Uterus (tissue), 3 donors: ENCODE measurements at regions not wholly inside any gene's neighbourhood (a gene's known extent, or its start where the extent isn't known, plus 50 kb on each side); places are given as distances from the start of the nearest gene placed in this dataset.

Experiments
- DNase-seq, 2 donors: peaks; one replicate each; pipeline ENCODE4 v3.0.0-alpha.2; 2019 to 2020
- H3K27ac ChIP-seq, 2 donors: fragments of 200-600 bp; sonication (generic); 1 replicate in 1 of 2; 2 replicates in 1 of 2; pipeline ENCODE4 v1.5.1; 2016 to 2018
- H3K27me3 ChIP-seq, 2 donors: fragments of 200-600 bp; sonication (generic); one replicate each; pipeline ENCODE4 v1.5.1; 2018 to 2019; ENCODE audit warnings: control low read depth in 1 of 2
- H3K36me3 ChIP-seq, 2 donors: fragments of 200-600 bp; sonication (generic); one replicate each; pipeline ENCODE4 v1.5.1; 2019; ENCODE audit warnings: control low read depth in 1 of 2
- H3K4me1 ChIP-seq, 2 donors: fragments of 200-600 bp; sonication (generic); one replicate each; pipeline ENCODE4 v1.5.1; 2018 to 2019; ENCODE audit warnings: control low read depth in 1 of 2
- H3K4me3 ChIP-seq, 2 donors: fragments of 200-600 bp; sonication (generic); 1 replicate in 1 of 2; 2 replicates in 1 of 2; pipeline ENCODE4 v1.5.1; 2018 to 2019; ENCODE audit warnings: mild to moderate bottlenecking in 1 of 2
- H3K9me3 ChIP-seq, 2 donors: fragments of 200-600 bp; sonication (generic); one replicate each; pipeline ENCODE4 v1.5.1; 2019; ENCODE audit warnings: control low read depth in 1 of 2
- POLR2A ChIP-seq, 2 donors: fragments of 450-650 bp; IDR thresholded peaks; one replicate each; pipeline ENCODE4 v1.6.1; 2016; ENCODE audit warnings: antibody characterized with exemption in 2 of 2, mild to moderate bottlenecking in 1 of 2, moderate library complexity in 1 of 2
- intact Hi-C: fragments of 100-400 bp; cut with DNase I; formaldehyde crosslinking; loops from one replicate; pipeline ENCODE4 v1.15.1; 2023; ENCODE audit warnings: low total_unique reads
- TF ChIP-seq, protein P1 (sequence below), 4 experiments: fragments of 200-600 bp in 2 of 4; fragments of 450-650 bp in 2 of 4; sonication (generic) in 2 of 4; IDR thresholded peaks; one replicate each; pipeline ENCODE4 v1.5.1; 2016 to 2019; ENCODE audit warnings: antibody characterized with exemption in 4 of 4, mild to moderate bottlenecking in 2 of 4, moderate library complexity in 1 of 4
- donor health status: DM: yes; HTN: yes; CAD: no.

DNA sequence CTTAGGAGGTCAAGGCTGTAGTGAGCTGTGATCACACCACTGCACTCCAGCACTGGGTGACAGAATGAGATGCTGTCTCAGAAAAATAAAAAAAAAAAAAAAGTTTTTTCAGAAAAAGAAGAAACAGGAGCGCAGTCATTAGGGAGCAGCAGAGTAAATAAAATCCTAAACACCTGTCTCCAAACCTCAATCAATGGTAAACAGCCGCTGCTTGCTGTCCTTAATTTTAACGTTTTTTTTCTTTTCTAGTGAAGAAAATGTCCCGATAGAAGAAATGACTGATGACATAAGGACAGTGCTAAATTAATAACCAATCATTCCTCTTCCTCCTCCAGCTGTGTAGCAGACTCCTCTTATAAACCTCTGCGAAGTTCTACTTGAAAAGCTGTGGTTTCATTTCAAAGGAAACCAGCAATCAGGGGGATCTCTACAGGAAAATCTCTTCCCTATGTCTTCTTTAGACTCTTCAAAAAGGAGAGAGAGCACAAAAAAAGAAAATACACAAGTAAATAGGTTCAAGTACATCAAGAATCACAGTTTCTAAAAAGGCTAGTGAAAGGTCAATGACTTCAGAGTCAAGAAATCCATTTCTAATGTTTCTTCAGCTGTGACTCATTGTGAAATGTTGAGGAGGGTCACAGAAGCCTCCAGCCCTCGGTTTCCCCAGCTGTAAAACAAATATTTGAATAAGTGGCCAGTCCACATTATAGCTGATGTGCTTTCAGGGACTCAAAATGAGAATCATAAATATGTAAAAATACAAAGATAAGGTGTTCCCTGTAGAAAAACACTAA lies 127.6 kb downstream of the TMCO5A start:
- Histone ChIP-seq H3K27ac (no peak overlapping the region), H3K36me3 (no peaks in the 10 kb centered on the region), H3K9me3 (no peaks in the 10 kb centered on the region), H3K4me1 (no peaks in the 10 kb centered on the region), H3K4me3 (peak overlapping the region in 1 of 2 donors; percentile 4), H3K27me3 (no peaks in the 10 kb centered on the region)
- intact Hi-C loops = no loop called here
- no peak for DNase-seq
- TF ChIP-seq, protein P1, sequence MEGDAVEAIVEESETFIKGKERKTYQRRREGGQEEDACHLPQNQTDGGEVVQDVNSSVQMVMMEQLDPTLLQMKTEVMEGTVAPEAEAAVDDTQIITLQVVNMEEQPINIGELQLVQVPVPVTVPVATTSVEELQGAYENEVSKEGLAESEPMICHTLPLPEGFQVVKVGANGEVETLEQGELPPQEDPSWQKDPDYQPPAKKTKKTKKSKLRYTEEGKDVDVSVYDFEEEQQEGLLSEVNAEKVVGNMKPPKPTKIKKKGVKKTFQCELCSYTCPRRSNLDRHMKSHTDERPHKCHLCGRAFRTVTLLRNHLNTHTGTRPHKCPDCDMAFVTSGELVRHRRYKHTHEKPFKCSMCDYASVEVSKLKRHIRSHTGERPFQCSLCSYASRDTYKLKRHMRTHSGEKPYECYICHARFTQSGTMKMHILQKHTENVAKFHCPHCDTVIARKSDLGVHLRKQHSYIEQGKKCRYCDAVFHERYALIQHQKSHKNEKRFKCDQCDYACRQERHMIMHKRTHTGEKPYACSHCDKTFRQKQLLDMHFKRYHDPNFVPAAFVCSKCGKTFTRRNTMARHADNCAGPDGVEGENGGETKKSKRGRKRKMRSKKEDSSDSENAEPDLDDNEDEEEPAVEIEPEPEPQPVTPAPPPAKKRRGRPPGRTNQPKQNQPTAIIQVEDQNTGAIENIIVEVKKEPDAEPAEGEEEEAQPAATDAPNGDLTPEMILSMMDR (IDR thresholded peaks at IDR 0.05) = no peak
- TF ChIP-seq POLR2A (IDR thresholded peaks at IDR 0.05) = no peak

DNA sequence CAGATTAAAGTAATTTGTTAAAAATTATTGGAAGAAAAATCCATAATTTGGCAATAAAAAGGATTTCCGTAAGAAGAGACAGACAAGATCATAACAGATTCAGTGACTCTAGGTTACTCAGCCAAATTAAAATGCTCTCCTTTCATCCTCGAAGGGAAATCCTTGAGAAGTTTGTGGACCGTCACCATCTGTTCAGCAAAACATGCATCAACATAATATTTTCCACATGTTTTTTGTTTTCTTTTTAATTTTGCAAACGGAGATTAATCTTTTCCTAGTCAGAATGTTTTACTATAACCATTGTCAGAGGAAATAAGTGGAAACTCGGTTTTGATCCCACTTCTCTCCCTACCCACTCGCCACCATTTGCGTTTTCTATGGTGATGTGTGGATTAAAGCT lies 128.3 kb downstream of the TMCO5A start:
- Histone ChIP-seq H3K27ac (no peak overlapping the region), H3K9me3 (no peaks in the 10 kb centered on the region), H3K4me3 (peak overlapping the region in 1 of 2 donors; percentile 4), H3K36me3 (no peaks in the 10 kb centered on the region), H3K27me3 (no peaks in the 10 kb centered on the region), H3K4me1 (no peaks in the 10 kb centered on the region)
- TF ChIP-seq, protein P1 (IDR thresholded peaks at IDR 0.05) = no peak
- DNase-seq = no peak
- intact Hi-C loops = no loop called here

- TF ChIP-seq, protein P1 (IDR thresholded peaks at IDR 0.05) = no peak
- no peak for TF ChIP-seq POLR2A (IDR thresholded peaks at IDR 0.05)
- DNase-seq = no peak
- Histone ChIP-seq H3K27ac (no peak overlapping the region), H3K9me3 (no peaks in the 10 kb centered on the region), H3K4me3 (no peak overlapping the region), H3K36me3 (no peaks in the 10 kb centered on the region), H3K4me1 (no peaks in the 10 kb centered on the region), H3K27me3 (no peaks in the 10 kb centered on the region)
- intact Hi-C loops = no loop called here
Observed at GRCh38 chr15:38065721-38066345, 131.4 kb downstream of the TMCO5A start.

DNA sequence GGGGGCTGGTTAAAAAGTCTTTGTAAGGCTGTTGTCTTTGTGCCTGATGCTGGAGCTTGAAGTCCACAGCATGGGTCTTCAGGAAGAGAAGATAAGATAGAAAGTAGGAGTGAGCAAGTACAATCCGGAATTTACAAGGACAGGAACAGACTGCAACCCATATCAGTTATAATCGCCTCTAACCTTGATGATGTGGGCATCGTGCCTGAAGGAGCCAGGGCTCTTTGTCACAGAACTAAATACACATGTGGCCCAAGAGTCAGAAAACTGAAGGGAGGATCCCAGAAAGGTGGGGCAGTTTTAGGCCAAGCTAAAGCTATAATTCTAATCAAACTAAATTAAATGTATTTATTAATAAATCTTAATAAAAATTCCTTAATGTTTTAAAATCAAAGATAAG lies 132.2 kb downstream of the TMCO5A start:
- intact Hi-C loops = no loop called here
- no peak for TF ChIP-seq POLR2A (IDR thresholded peaks at IDR 0.05)
- TF ChIP-seq, protein P1 (IDR thresholded peaks at IDR 0.05) = no peak
- no peak for DNase-seq
- H3K36me3 ChIP-seq = no peaks in the 10 kb centered on the region
- H3K4me3 ChIP-seq = no peak overlapping the region
- no peak overlapping the region for H3K27ac ChIP-seq
- H3K27me3 ChIP-seq = no peaks in the 10 kb centered on the region
- H3K4me1 ChIP-seq = no peaks in the 10 kb centered on the region
- H3K9me3 ChIP-seq = no peaks in the 10 kb centered on the region

DNA sequence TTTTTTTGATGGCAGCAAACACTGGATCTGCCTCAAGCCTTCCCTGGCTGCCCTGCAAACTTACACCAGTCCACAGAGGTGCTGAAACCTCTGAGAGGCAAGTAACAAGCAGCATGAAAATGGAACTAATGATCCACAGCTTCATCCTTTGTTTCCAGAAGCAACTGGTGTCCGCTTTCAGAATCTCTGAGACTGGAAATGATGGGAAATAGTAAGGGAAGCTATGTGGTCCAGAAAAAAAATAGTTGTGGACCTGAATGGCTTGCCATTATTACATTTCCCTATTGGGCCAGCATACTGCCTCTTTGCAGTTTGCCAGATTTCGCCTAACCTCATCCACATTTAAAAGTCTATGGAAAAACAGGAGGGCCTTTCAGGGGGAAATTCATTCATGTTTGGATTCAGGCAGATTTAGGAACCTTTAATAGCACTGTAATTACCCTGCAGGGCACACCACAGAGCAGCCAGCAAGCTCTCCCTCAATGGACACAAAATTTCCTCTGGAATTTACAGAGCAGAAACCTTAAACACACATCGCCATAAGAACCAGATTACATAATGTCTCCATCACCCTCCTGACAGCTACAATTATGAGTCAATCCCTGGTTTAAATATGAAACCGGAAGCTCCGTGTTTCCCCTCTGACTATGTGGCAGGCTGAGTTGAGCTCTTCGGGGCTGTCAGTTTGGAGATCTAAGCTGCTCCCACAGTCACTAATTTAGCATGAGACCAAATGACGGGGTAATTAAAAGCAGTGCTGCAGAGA lies 134.4 kb downstream of the TMCO5A start:
- intact Hi-C loops = no loop called here
- H3K4me1 ChIP-seq = no peaks in the 10 kb centered on the region
- H3K27me3 ChIP-seq = no peaks in the 10 kb centered on the region
- H3K27ac ChIP-seq = peak overlapping the region; percentile 25 to 53
- TF ChIP-seq, protein P1 (IDR thresholded peaks at IDR 0.05) = no peak
- TF ChIP-seq POLR2A (IDR thresholded peaks at IDR 0.05) = no peak
- no peaks in the 10 kb centered on the region for H3K9me3 ChIP-seq
- no peaks in the 10 kb centered on the region for H3K36me3 ChIP-seq
- H3K4me3 ChIP-seq = no peak overlapping the region
- no peak for DNase-seq
